Left ventricle myocardium inferior (tissue), 1 donor: ENCODE measurements at regions not wholly inside any gene's neighbourhood (a gene's known extent, or its start where the extent isn't known, plus 50 kb on each side); places are given as distances from the start of the nearest gene placed in this dataset.

ENCODE experiments used
- DNase-seq: peaks from one replicate; pipeline ENCODE4 v3.0.0-alpha.2; 2020
- H3K27ac ChIP-seq: fragments of 200-600 bp; replicated peaks from 2 replicates; pipeline ENCODE4 v1.8.0; 2021
- H3K27me3 ChIP-seq: fragments of 200-600 bp; 2 replicates; pipeline ENCODE4 v1.8.0; 2021; ENCODE audit warnings: low read depth
- H3K36me3 ChIP-seq: fragments of 200-600 bp; 2 replicates; pipeline ENCODE4 v1.8.0; 2021
- H3K4me1 ChIP-seq: fragments of 200-600 bp; 2 replicates; pipeline ENCODE4 v1.8.0; 2021
- H3K4me3 ChIP-seq: fragments of 200-600 bp; 2 replicates; pipeline ENCODE4 v1.8.0; 2021; ENCODE audit warnings: mild to moderate bottlenecking, moderate library complexity
- H3K9me3 ChIP-seq: fragments of 200-600 bp; replicated peaks from 2 replicates; pipeline ENCODE4 v1.8.0; 2021
- intact Hi-C: fragments of 100-400 bp; cut with micrococcal nuclease; formaldehyde crosslinking; loops from one replicate; pipeline ENCODE4 v1.11.0; 2022
- TF ChIP-seq, protein P1 (sequence below): fragments of 200-600 bp; IDR thresholded peaks from 2 replicates; pipeline ENCODE4 v1.8.0; 2021; ENCODE audit warnings: antibody characterized with exemption, mild to moderate bottlenecking, borderline replicate concordance
- donor health status: DM: no; HTN: yes; CAD: no; lungs with severe emphysema.

DNA sequence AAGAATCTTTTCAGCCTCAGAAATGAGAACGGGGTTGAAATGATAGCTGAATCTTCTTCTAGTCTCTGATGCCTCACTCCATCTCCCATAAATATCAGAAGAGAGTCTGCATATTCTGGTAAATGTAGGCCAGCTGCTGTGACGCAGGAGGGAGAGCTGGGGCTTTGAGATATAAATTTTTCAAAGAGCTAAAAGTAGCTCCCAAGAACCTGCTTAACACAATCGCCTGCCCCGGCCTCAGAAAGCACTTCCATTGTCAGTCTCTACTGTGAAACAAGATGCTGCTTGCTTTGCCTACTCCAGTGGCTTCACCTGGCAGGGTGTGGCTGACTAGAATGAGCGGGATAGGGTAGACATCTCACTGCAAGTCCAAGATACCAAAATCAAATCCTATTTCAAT is 105.0 kb upstream of the CCDC150 start:
- H3K9me3 ChIP-seq: no peaks in the 10 kb centered on the region
- H3K36me3 ChIP-seq: no peaks in the 10 kb centered on the region
- no peaks in the 10 kb centered on the region for H3K27me3 ChIP-seq
- TF ChIP-seq, protein P1, sequence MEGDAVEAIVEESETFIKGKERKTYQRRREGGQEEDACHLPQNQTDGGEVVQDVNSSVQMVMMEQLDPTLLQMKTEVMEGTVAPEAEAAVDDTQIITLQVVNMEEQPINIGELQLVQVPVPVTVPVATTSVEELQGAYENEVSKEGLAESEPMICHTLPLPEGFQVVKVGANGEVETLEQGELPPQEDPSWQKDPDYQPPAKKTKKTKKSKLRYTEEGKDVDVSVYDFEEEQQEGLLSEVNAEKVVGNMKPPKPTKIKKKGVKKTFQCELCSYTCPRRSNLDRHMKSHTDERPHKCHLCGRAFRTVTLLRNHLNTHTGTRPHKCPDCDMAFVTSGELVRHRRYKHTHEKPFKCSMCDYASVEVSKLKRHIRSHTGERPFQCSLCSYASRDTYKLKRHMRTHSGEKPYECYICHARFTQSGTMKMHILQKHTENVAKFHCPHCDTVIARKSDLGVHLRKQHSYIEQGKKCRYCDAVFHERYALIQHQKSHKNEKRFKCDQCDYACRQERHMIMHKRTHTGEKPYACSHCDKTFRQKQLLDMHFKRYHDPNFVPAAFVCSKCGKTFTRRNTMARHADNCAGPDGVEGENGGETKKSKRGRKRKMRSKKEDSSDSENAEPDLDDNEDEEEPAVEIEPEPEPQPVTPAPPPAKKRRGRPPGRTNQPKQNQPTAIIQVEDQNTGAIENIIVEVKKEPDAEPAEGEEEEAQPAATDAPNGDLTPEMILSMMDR: no peak
- peak overlapping the region; percentile 7 for H3K4me3 ChIP-seq
- H3K27ac ChIP-seq: peak overlapping the region; percentile 85
- no peak for DNase-seq
- intact Hi-C loops: no loop called here
- peaks cover 42% of the 10 kb centered on the region for H3K4me1 ChIP-seq

DNA sequence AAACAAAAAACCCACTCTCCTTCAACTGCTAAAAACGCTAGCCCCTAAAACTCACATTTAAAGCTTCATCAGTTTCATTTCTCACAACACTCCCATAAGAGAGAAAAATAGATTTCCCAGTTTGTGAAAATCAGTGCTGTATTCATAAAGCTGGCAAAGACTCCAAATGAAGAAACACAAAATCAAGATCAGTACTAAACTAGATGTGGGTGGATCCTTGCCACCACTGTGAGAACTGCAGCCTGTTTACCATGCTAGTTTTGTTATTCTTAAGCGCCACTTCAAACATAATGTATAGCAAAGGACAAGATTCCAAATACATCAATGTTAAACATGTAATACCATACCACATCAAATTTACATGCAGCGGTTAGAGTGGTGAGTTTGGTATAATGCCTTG is 104.5 kb upstream of the CCDC150 start:
- intact Hi-C loops: no loop called here
- Histone ChIP-seq H3K4me1 (peaks cover 42% of the 10 kb centered on the region), H3K27me3 (no peaks in the 10 kb centered on the region), H3K4me3 (no peak overlapping the region), H3K9me3 (no peaks in the 10 kb centered on the region), H3K27ac (peak overlapping the region; percentile 85), H3K36me3 (no peaks in the 10 kb centered on the region)
- no peak for DNase-seq
- TF ChIP-seq, protein P1: no peak

DNA sequence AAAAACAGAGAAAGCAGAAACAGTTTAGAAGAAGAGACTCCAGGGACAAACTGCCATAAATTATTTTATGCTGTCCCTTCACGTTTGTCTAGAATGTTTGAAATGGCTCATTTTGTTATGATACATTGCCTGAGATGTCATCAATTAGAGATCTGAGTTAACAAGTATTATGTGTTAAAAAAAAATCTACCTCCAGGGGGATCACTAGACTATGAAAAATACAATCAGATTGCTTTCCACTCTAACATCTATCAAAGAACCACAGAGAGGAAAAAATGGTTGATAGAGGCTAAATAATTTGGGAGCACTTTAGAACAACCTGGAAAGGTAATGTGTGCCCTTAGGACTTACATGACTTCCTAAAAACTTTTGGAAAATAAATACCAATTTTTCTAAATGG is 103.8 kb upstream of the CCDC150 start:
- intact Hi-C loops: no loop called here
- Histone ChIP-seq H3K9me3 (no peaks in the 10 kb centered on the region), H3K27me3 (no peaks in the 10 kb centered on the region), H3K4me3 (no peak overlapping the region), H3K27ac (peak overlapping the region; percentile 85), H3K4me1 (peaks cover 42% of the 10 kb centered on the region), H3K36me3 (no peaks in the 10 kb centered on the region)
- TF ChIP-seq, protein P1: no peak
- no peak for DNase-seq

DNA sequence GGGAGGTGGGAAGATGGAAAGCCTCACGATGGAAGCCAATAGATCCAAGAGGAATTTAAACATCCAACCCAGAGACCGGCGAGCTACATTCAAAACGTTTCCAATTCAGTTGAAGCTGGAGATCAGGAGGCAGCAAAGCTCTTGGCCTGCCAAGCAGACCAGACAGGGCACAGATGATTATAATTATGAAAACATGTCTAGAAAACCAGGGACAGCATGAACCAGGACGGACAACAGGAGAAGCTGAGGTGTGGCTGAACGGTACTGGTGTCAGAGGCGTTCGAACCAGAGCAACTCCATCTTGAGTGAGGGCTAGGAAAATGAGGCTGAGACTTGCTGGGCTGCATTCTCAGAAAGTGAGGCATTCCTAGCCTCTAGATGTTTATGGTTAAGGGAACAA is 102.2 kb upstream of the CCDC150 start:
- peaks cover 42% of the 10 kb centered on the region for H3K4me1 ChIP-seq
- peak overlapping the region; percentile 85 for H3K27ac ChIP-seq
- TF ChIP-seq, protein P1: no peak
- intact Hi-C loops: no loop called here
- no peak for DNase-seq
- no peaks in the 10 kb centered on the region for H3K9me3 ChIP-seq
- H3K36me3 ChIP-seq: no peaks in the 10 kb centered on the region
- H3K4me3 ChIP-seq: no peak overlapping the region
- no peaks in the 10 kb centered on the region for H3K27me3 ChIP-seq

DNA sequence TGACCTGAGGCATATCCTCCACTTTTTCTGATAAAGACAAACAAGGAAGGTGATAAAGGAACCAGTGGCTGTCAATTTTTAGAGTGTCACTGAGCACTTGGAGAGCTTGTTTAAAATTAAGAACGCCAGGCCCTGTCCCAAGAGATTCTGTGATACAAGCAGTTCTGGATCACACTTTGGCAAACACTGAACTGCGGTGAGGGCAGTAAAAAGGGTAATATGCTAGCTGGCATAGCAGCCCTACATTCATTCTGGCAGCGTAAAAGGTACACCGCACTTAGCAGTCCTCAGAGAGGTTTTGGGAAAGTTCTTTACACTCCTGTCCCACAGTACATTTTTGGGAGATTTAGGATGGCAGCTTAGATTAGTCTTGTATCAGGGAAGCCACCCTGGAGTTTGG is 101.3 kb upstream of the CCDC150 start:
- TF ChIP-seq, protein P1: no peak
- no peak for DNase-seq
- intact Hi-C loops: no loop called here
- Histone ChIP-seq H3K4me3 (peak overlapping the region; percentile 35), H3K4me1 (peaks cover 41% of the 10 kb centered on the region), H3K36me3 (no peaks in the 10 kb centered on the region), H3K9me3 (no peaks in the 10 kb centered on the region), H3K27ac (peak overlapping the region; percentile 85), H3K27me3 (no peaks in the 10 kb centered on the region)

DNA sequence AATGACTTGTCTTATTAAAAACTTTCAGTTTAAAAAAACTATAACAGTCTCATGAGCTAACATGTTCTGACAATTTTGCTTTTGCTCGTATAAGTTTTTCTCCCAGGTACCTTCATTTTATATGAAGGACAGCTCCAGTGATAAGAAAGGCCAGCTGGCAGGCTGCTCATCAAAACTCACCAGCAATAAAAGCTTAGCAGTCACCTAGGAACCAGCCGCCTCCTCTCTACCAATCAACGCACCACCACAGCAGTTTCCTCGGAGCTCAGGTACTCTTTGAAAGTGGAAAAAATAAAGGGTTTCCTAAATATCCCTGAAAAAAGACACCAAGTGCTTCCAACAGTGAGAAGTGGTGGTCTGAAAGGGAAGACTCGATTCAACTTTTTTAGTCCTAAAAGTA is 100.9 kb upstream of the CCDC150 start:
- H3K4me1 ChIP-seq: peaks cover 37% of the 10 kb centered on the region
- intact Hi-C loops: no loop called here
- H3K36me3 ChIP-seq: no peaks in the 10 kb centered on the region
- H3K9me3 ChIP-seq: no peaks in the 10 kb centered on the region
- TF ChIP-seq, protein P1: no peak
- peak overlapping the region; percentile 85 for H3K27ac ChIP-seq
- DNase-seq: peak; percentile 22
- H3K27me3 ChIP-seq: no peaks in the 10 kb centered on the region
- H3K4me3 ChIP-seq: peak overlapping the region; percentile 35
